Vagina (tissue), 2 donors: ENCODE measurements at regions not wholly inside any gene's neighbourhood (a gene's known extent, or its start where the extent isn't known, plus 50 kb on each side); places are given as distances from the start of the nearest gene placed in this dataset.

Experiments used
- DNase-seq, 2 donors: peaks; one replicate each; pipeline ENCODE4 v3.0.0-alpha.2; 2017; ENCODE audit errors: extremely low spot score in 2 of 2
- H3K27ac ChIP-seq: fragments of 200-600 bp; sonication (generic); one replicate; pipeline ENCODE4 v1.5.1; 2019
- H3K27me3 ChIP-seq: fragments of 200-600 bp; sonication (generic); one replicate; pipeline ENCODE4 v1.5.1; 2019
- H3K36me3 ChIP-seq, 2 donors: fragments of 200-600 bp; sonication (generic); one replicate each; pipeline ENCODE4 v1.5.1; 2017 to 2019
- H3K4me1 ChIP-seq: fragments of 200-600 bp; sonication (generic); one replicate; pipeline ENCODE4 v1.5.1; 2019
- H3K4me3 ChIP-seq, 2 donors: fragments of 200-600 bp; sonication (generic); 1 replicate in 1 of 2; 2 replicates in 1 of 2; pipeline ENCODE4 v1.5.1; 2016 to 2019
- H3K9me3 ChIP-seq: fragments of 200-600 bp; sonication (generic); one replicate; pipeline ENCODE4 v1.5.1; 2019
- CTCF ChIP-seq, 3 experiments: fragments of 450-650 bp in 2 of 3; fragments of 200-600 bp in 1 of 3; sonication (generic) in 1 of 3; IDR thresholded peaks; one replicate each; pipeline ENCODE4 v1.5.1; 2017 to 2019; ENCODE audit warnings: antibody characterized with exemption in 3 of 3, mild to moderate bottlenecking in 2 of 3, moderate library complexity in 2 of 3
- POLR2A ChIP-seq, 2 donors: fragments of 450-650 bp; IDR thresholded peaks; one replicate each; pipeline ENCODE4 v1.6.1; 2017; ENCODE audit warnings: antibody characterized with exemption in 2 of 2, mild to moderate bottlenecking in 2 of 2, moderate library complexity in 2 of 2
- POLR2AphosphoS5 ChIP-seq, 2 donors: sonication (generic); formaldehyde crosslinking; IDR thresholded peaks; one replicate each; pipeline ENCODE4 v1.9.0; 2017; ENCODE audit warnings: antibody characterized with exemption in 2 of 2, mild to moderate bottlenecking in 2 of 2, low read depth in 1 of 2; ENCODE audit not compliant: insufficient read depth in 1 of 2
- intact Hi-C: fragments of 100-400 bp; cut with DNase I; formaldehyde crosslinking; loops from one replicate; pipeline ENCODE4 v1.15.1; 2023

- Histone ChIP-seq H3K36me3 (no peaks in the 10 kb centered on the region), H3K4me3 (no peak overlapping the region), H3K27ac (no peak overlapping the region), H3K4me1 (no peaks in the 10 kb centered on the region), H3K27me3 (no peaks in the 10 kb centered on the region), H3K9me3 (no peaks in the 10 kb centered on the region)
- DNase-seq, result no peak
- TF ChIP-seq POLR2AphosphoS5 (IDR thresholded peaks at IDR 0.05; ENCODE audit: insufficient read depth in 1 of 2, low read depth in 1 of 2), result no peak
- no peak for TF ChIP-seq POLR2A (IDR thresholded peaks at IDR 0.05)
- TF ChIP-seq CTCF (IDR thresholded peaks at IDR 0.05), result no peak
- intact Hi-C loops, result no loop called here
Measured at GRCh38 chr15:77773903-77774302, 141.2 kb upstream of the LINGO1 start.

- Histone ChIP-seq H3K27ac (no peak overlapping the region), H3K27me3 (no peaks in the 10 kb centered on the region), H3K36me3 (no peaks in the 10 kb centered on the region), H3K4me1 (no peaks in the 10 kb centered on the region), H3K4me3 (no peak overlapping the region), H3K9me3 (no peaks in the 10 kb centered on the region)
- intact Hi-C loops, result no loop called here
- DNase-seq, result no peak
- TF ChIP-seq POLR2A (IDR thresholded peaks at IDR 0.05) (no peak), POLR2AphosphoS5 (IDR thresholded peaks at IDR 0.05; ENCODE audit: insufficient read depth in 1 of 2, low read depth in 1 of 2) (no peak), CTCF (IDR thresholded peaks at IDR 0.05) (no peak)
Measured at GRCh38 chr15:77772641-77773402, 140.1 kb upstream of the LINGO1 start.

GRCh38 chr15:77771616-77772015, 138.9 kb upstream of the LINGO1 start:
- intact Hi-C loops, result no loop called here
- no peak overlapping the region for H3K4me3 ChIP-seq
- H3K27me3 ChIP-seq, result no peaks in the 10 kb centered on the region
- no peak for TF ChIP-seq CTCF (IDR thresholded peaks at IDR 0.05)
- TF ChIP-seq POLR2A (IDR thresholded peaks at IDR 0.05), result no peak
- no peak for TF ChIP-seq POLR2AphosphoS5 (IDR thresholded peaks at IDR 0.05; ENCODE audit: insufficient read depth in 1 of 2, low read depth in 1 of 2)
- DNase-seq, result no peak
- no peaks in the 10 kb centered on the region for H3K4me1 ChIP-seq
- no peaks in the 10 kb centered on the region for H3K36me3 ChIP-seq
- H3K27ac ChIP-seq, result no peak overlapping the region
- H3K9me3 ChIP-seq, result no peaks in the 10 kb centered on the region

- TF ChIP-seq CTCF (IDR thresholded peaks at IDR 0.05), result no peak
- TF ChIP-seq POLR2AphosphoS5 (IDR thresholded peaks at IDR 0.05; ENCODE audit: insufficient read depth in 1 of 2, low read depth in 1 of 2), result no peak
- TF ChIP-seq POLR2A (IDR thresholded peaks at IDR 0.05), result no peak
- intact Hi-C loops, result no loop called here
- Histone ChIP-seq H3K9me3 (no peaks in the 10 kb centered on the region), H3K4me3 (no peak overlapping the region), H3K36me3 (no peaks in the 10 kb centered on the region), H3K27ac (no peak overlapping the region), H3K27me3 (no peaks in the 10 kb centered on the region), H3K4me1 (no peaks in the 10 kb centered on the region)
- DNase-seq, result no peak
Measured at GRCh38 chr15:77769700-77770099, 137.0 kb upstream of the LINGO1 start.

GRCh38 chr15:77768521-77769078, 135.9 kb upstream of the LINGO1 start:
- H3K27me3 ChIP-seq, result no peaks in the 10 kb centered on the region
- no peaks in the 10 kb centered on the region for H3K36me3 ChIP-seq
- H3K4me1 ChIP-seq, result no peaks in the 10 kb centered on the region
- no peak overlapping the region for H3K4me3 ChIP-seq
- no peak for TF ChIP-seq POLR2AphosphoS5 (IDR thresholded peaks at IDR 0.05; ENCODE audit: insufficient read depth in 1 of 2, low read depth in 1 of 2)
- TF ChIP-seq POLR2A (IDR thresholded peaks at IDR 0.05), result no peak
- no peak for TF ChIP-seq CTCF (IDR thresholded peaks at IDR 0.05)
- no peak overlapping the region for H3K27ac ChIP-seq
- no peaks in the 10 kb centered on the region for H3K9me3 ChIP-seq
- intact Hi-C loops, result no loop called here
- DNase-seq, result no peak
